Gastrocnemius medialis (tissue), 4 donors: ENCODE measurements at regions not wholly inside any gene's neighbourhood (a gene's known extent, or its start where the extent isn't known, plus 50 kb on each side); places are given as distances from the start of the nearest gene placed in this dataset.

Source experiments
- ATAC-seq, 2 donors: fragments of 150-250 bp; one replicate each; pipeline ENCODE4 v1.9.1; 2016
- DNase-seq, 2 donors: peaks; one replicate each; pipeline ENCODE4 v3.0.0-alpha.2; 2019
- H3K27ac ChIP-seq, 4 donors: fragments of 200-600 bp; sonication (generic); 1 replicate in 1 of 4; 2 replicates in 3 of 4; pipeline ENCODE4 v1.5.1; 2016 to 2018; ENCODE audit warnings: mild to moderate bottlenecking in 2 of 4, moderate library complexity in 1 of 4
- H3K27me3 ChIP-seq, 3 donors: fragments of 200-600 bp; sonication (generic) in 2 of 3; 1 replicate in 1 of 3; 2 replicates in 2 of 3; pipeline versions ENCODE4 v1.5.1 to v1.6.0; 2016 to 2019; ENCODE audit warnings: mild to moderate bottlenecking in 1 of 3, moderate library complexity in 1 of 3
- H3K36me3 ChIP-seq, 2 donors: fragments of 200-600 bp; sonication (generic) in 1 of 2; one replicate each; pipeline ENCODE4 v1.5.1; 2017 to 2018
- H3K4me1 ChIP-seq, 2 donors: fragments of 200-600 bp; sonication (generic) in 1 of 2; one replicate each; pipeline ENCODE4 v1.5.1; 2016 to 2017; ENCODE audit warnings: mild to moderate bottlenecking in 2 of 2
- H3K4me3 ChIP-seq, 4 donors: fragments of 200-600 bp; sonication (generic) in 3 of 4; 1 replicate in 1 of 4; 2 replicates in 3 of 4; pipeline ENCODE4 v1.5.1; 2016 to 2019; ENCODE audit warnings: mild to moderate bottlenecking in 2 of 4
- H3K9me3 ChIP-seq, 3 donors: fragments of 200-600 bp; sonication (generic) in 2 of 3; 1 replicate in 1 of 3; 2 replicates in 2 of 3; pipeline ENCODE4 v1.5.1; 2016 to 2019
- CTCF ChIP-seq, 5 experiments: fragments of 450-650 bp in 3 of 5; fragments of 200-600 bp in 2 of 5; sonication (generic) in 2 of 5; IDR thresholded peaks in 4 of 5; conservative IDR thresholded peaks in 1 of 5; 1 replicate in 4 of 5; 2 replicates in 1 of 5; pipeline ENCODE4 v1.5.1; 2016 to 2019; ENCODE audit warnings: antibody characterized with exemption in 5 of 5, mild to moderate bottlenecking in 3 of 5, moderate library complexity in 3 of 5
- POLR2A ChIP-seq, 2 donors: fragments of 450-650 bp; IDR thresholded peaks; one replicate each; pipeline ENCODE4 v1.6.1; 2017; ENCODE audit warnings: antibody characterized with exemption in 2 of 2, mild to moderate bottlenecking in 2 of 2, moderate library complexity in 2 of 2
- in situ Hi-C, 4 donors: fragments of 200-750 bp; cut with MboI; loops; one replicate each; pipeline versions ENCODE4 v1.15.0 to v1.8.0; 2017; ENCODE audit warnings: low sequenced_read_pairs in 4 of 4
- intact Hi-C: fragments of 100-400 bp; cut with DNase I; formaldehyde crosslinking; loops from one replicate; pipeline ENCODE4 v1.15.1; 2023; ENCODE audit warnings: low total_unique reads

- no peaks in the 10 kb centered on the region for H3K36me3 ChIP-seq
- no peak overlapping the region for H3K27ac ChIP-seq
- in situ Hi-C loops (loop anchor here (5.0 to 25.0 kb wide), 7 partner anchors 77 to 1089 kb away; partner anchors contain the start of genes TNFSF4 (in 2 of the 4), CENPL (in 1 of the 4) and DARS2 (in 1 of the 4)), intact Hi-C loops (loop anchor here (5.0 to 10.0 kb wide), 3 partner anchors 677 to 1997 kb away; partner anchors contain the start of gene PRDX6)
- no peaks in the 10 kb centered on the region for H3K27me3 ChIP-seq
- ATAC-seq (no peak), DNase-seq (no peak)
- TF ChIP-seq POLR2A (IDR thresholded peaks at IDR 0.05) (no peak), CTCF (IDR thresholded peaks at IDR 0.05 in 4 of 5, conservative IDR thresholded peaks at IDR 0.05 in 1 of 5) (no peak)
- no peaks in the 10 kb centered on the region for H3K4me1 ChIP-seq
- H3K9me3 ChIP-seq: no peaks in the 10 kb centered on the region
- H3K4me3 ChIP-seq: no peak overlapping the region
These were observed 89.3 kb downstream of the FASLG start for GRCh38 chr1:172748201-172748600.

GRCh38 chr1:172751683-172752082 lies 92.8 kb downstream of the FASLG start:
- H3K4me1 ChIP-seq: no peaks in the 10 kb centered on the region
- in situ Hi-C loops: no loop called here
- no peaks in the 10 kb centered on the region for H3K27me3 ChIP-seq
- H3K4me3 ChIP-seq: no peak overlapping the region
- H3K36me3 ChIP-seq: no peaks in the 10 kb centered on the region
- no peaks in the 10 kb centered on the region for H3K9me3 ChIP-seq
- peak; percentile 60 to 64 for ATAC-seq
- no peak for DNase-seq
- peak overlapping the region in 3 of 4 donors; percentile 33 to 48 (median 44) for H3K27ac ChIP-seq
- TF ChIP-seq POLR2A (IDR thresholded peaks at IDR 0.05): no peak
- TF ChIP-seq CTCF (IDR thresholded peaks at IDR 0.05 in 4 of 5, conservative IDR thresholded peaks at IDR 0.05 in 1 of 5): no peak
- intact Hi-C loops: no loop called here

DNA sequence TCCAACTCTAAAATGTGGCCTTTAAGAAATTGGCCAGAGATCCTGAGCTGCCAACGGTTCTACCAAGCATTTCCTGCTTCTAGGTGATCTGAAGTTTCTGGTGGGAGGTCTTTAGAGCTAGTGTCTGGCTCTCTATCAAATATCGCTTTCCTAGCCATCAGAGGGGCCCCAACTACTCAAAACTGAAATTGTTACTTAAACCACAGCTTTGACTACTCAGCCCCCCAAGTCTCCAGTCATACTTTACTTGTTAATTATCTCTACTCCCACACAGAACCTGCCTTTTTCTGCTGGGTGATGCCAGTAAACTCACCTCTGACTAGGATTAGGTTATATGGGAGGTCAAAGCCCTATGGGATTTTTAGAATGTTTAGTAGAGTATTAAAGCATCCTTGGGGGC lies 95.1 kb downstream of the FASLG start:
- no peaks in the 10 kb centered on the region for H3K4me1 ChIP-seq
- H3K36me3 ChIP-seq: no peaks in the 10 kb centered on the region
- ATAC-seq: no peak
- no peaks in the 10 kb centered on the region for H3K9me3 ChIP-seq
- in situ Hi-C loops (no loop called here), intact Hi-C loops (no loop called here)
- H3K4me3 ChIP-seq: no peak overlapping the region
- TF ChIP-seq POLR2A (IDR thresholded peaks at IDR 0.05) (no peak), CTCF (IDR thresholded peaks at IDR 0.05 in 4 of 5, conservative IDR thresholded peaks at IDR 0.05 in 1 of 5) (no peak)
- no peak for DNase-seq
- no peaks in the 10 kb centered on the region for H3K27me3 ChIP-seq
- H3K27ac ChIP-seq: no peak overlapping the region

DNA sequence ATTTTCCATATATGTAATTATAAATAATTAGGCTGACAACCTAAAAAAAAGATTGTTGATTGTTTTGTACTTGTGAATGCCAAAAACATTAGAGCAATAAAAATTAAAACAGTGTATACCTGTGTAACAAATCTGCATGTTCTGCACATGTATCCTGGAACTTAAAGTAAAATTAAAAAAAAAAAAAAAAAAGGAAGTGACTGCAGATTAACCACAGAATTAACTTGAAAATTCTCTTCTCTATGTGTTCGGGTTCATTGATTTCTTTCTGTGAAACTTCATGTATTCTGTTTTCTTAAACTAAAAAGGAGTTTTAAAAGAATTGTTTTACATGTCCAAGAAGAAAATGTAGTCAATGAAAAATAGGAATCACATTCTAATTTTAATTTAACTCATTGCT lies 95.7 kb downstream of the FASLG start:
- DNase-seq: no peak
- no peak for TF ChIP-seq POLR2A (IDR thresholded peaks at IDR 0.05)
- TF ChIP-seq CTCF (IDR thresholded peaks at IDR 0.05 in 4 of 5, conservative IDR thresholded peaks at IDR 0.05 in 1 of 5): no peak
- Histone ChIP-seq H3K36me3 (no peaks in the 10 kb centered on the region), H3K27ac (no peak overlapping the region), H3K9me3 (no peaks in the 10 kb centered on the region), H3K4me3 (no peak overlapping the region), H3K27me3 (no peaks in the 10 kb centered on the region), H3K4me1 (no peaks in the 10 kb centered on the region)
- intact Hi-C loops (no loop called here), in situ Hi-C loops (no loop called here)
- no peak for ATAC-seq

DNA sequence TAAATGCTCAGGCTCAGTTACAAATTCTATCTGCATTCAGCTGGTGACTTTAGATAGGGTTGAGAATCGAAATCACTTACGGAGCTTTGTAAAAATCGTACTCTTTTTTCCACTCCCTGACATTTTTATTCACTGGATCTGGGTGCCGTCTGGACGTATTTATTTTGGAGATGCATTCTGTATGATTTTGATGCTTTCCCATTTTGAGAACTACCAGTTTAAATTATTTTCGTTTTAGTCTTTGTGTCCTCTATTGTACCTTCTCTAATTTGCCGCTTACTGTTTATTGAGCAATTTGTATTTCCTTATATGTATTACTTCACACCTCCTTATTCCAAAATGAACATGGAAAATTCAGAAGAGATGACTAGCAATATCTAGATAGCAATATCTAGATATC lies 96.2 kb downstream of the FASLG start:
- Histone ChIP-seq H3K4me1 (no peaks in the 10 kb centered on the region), H3K27me3 (no peaks in the 10 kb centered on the region), H3K9me3 (no peaks in the 10 kb centered on the region), H3K27ac (no peak overlapping the region), H3K4me3 (no peak overlapping the region), H3K36me3 (no peaks in the 10 kb centered on the region)
- ATAC-seq: no peak
- TF ChIP-seq POLR2A (IDR thresholded peaks at IDR 0.05) (no peak), CTCF (IDR thresholded peaks at IDR 0.05 in 4 of 5, conservative IDR thresholded peaks at IDR 0.05 in 1 of 5) (no peak)
- in situ Hi-C loops (no loop called here), intact Hi-C loops (no loop called here)
- DNase-seq: no peak
